ENCODE measurements at regions not wholly inside any gene's neighbourhood (a gene's known extent, or its start where the extent isn't known, plus 50 kb on each side); places are given as distances from the start of the nearest gene placed in this dataset.

GRCh38 chr5:34544403-34544802 lies 111.7 kb upstream of the RAI14 start:
- Histone ChIP-seq H3K27ac (ENCODE audit: low read length) (no peak overlapping the region), H3K4me3 (ENCODE audit: low read length in 2 of 2) (no peak overlapping the region), H3K4me1 (ENCODE audit: control insufficient read depth, insufficient read depth, low read length) (peaks cover 2% of the 10 kb centered on the region), H3K9ac (ENCODE audit: low read length in 2 of 2) (no peak overlapping the region), H3K27me3 (ENCODE audit: control insufficient read depth in 1 of 2, insufficient read depth in 2 of 2, low read length in 2 of 2) (no peaks in the 10 kb centered on the region), H3K9me3 (ENCODE audit: control insufficient read depth in 2 of 2, low read length in 2 of 2) (no peaks in the 10 kb centered on the region), H3K36me3 (ENCODE audit: control insufficient read depth in 2 of 2, insufficient read depth in 2 of 2, low read length in 2 of 2) (no peaks in the 10 kb centered on the region)

DNA sequence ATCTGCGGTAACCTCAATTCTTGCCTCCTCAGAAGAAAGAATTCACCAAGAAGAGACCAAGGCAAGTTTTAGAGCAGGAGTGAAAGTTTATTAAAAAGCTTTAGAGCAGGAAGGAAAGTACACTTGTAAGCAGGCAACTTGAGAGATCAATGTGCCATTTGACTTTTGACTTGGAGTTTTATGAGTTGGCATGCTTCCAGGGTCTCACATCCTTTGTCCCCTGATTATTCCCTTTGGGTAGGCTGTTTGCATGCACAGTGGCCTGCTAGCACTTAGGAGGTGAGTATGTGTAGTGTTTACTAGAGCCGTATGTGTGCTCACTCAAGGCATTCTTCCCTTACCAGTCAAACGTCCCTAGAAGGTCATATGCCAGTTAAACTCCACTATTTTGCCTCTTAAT lies 111.0 kb upstream of the RAI14 start:
- H3K27me3 ChIP-seq (ENCODE audit: control insufficient read depth in 1 of 2, insufficient read depth in 2 of 2, low read length in 2 of 2): no peaks in the 10 kb centered on the region
- no peak overlapping the region for H3K27ac ChIP-seq (ENCODE audit: low read length)
- no peaks in the 10 kb centered on the region for H3K36me3 ChIP-seq (ENCODE audit: control insufficient read depth in 2 of 2, insufficient read depth in 2 of 2, low read length in 2 of 2)
- H3K9me3 ChIP-seq (ENCODE audit: control insufficient read depth in 2 of 2, low read length in 2 of 2): no peaks in the 10 kb centered on the region
- H3K4me1 ChIP-seq (ENCODE audit: control insufficient read depth, insufficient read depth, low read length): peaks cover 2% of the 10 kb centered on the region
- no peak overlapping the region for H3K9ac ChIP-seq (ENCODE audit: low read length in 2 of 2)
- H3K4me3 ChIP-seq (ENCODE audit: low read length in 2 of 2): no peak overlapping the region

- Histone ChIP-seq H3K4me3 (ENCODE audit: low read length in 2 of 2) (no peak overlapping the region), H3K27me3 (ENCODE audit: control insufficient read depth in 1 of 2, insufficient read depth in 2 of 2, low read length in 2 of 2) (no peaks in the 10 kb centered on the region), H3K27ac (ENCODE audit: low read length) (no peak overlapping the region), H3K9me3 (ENCODE audit: control insufficient read depth in 2 of 2, low read length in 2 of 2) (no peaks in the 10 kb centered on the region), H3K4me1 (ENCODE audit: control insufficient read depth, insufficient read depth, low read length) (peaks cover 2% of the 10 kb centered on the region), H3K9ac (ENCODE audit: low read length in 2 of 2) (no peak overlapping the region), H3K36me3 (ENCODE audit: control insufficient read depth in 2 of 2, insufficient read depth in 2 of 2, low read length in 2 of 2) (no peaks in the 10 kb centered on the region)
Observed at GRCh38 chr5:34545626-34546025, 110.5 kb upstream of the RAI14 start.

- peaks cover 12% of the 10 kb centered on the region for H3K4me1 ChIP-seq (ENCODE audit: control insufficient read depth, insufficient read depth, low read length)
- no peak overlapping the region for H3K4me3 ChIP-seq (ENCODE audit: low read length in 2 of 2)
- no peaks in the 10 kb centered on the region for H3K9me3 ChIP-seq (ENCODE audit: control insufficient read depth in 2 of 2, low read length in 2 of 2)
- no peaks in the 10 kb centered on the region for H3K27me3 ChIP-seq (ENCODE audit: control insufficient read depth in 1 of 2, insufficient read depth in 2 of 2, low read length in 2 of 2)
- no peak overlapping the region for H3K9ac ChIP-seq (ENCODE audit: low read length in 2 of 2)
- no peak overlapping the region for H3K27ac ChIP-seq (ENCODE audit: low read length)
- H3K36me3 ChIP-seq (ENCODE audit: control insufficient read depth in 2 of 2, insufficient read depth in 2 of 2, low read length in 2 of 2): no peaks in the 10 kb centered on the region
Observed at GRCh38 chr5:34547300-34548085, 108.6 kb upstream of the RAI14 start.

GRCh38 chr5:34548086-34548403 lies 108.1 kb upstream of the RAI14 start:
- Histone ChIP-seq H3K27ac (ENCODE audit: low read length) (no peak overlapping the region), H3K27me3 (ENCODE audit: control insufficient read depth in 1 of 2, insufficient read depth in 2 of 2, low read length in 2 of 2) (no peaks in the 10 kb centered on the region), H3K36me3 (ENCODE audit: control insufficient read depth in 2 of 2, insufficient read depth in 2 of 2, low read length in 2 of 2) (no peaks in the 10 kb centered on the region)

GRCh38 chr5:34550247-34550646 lies 105.9 kb upstream of the RAI14 start:
- Histone ChIP-seq H3K36me3 (ENCODE audit: control insufficient read depth in 2 of 2, insufficient read depth in 2 of 2, low read length in 2 of 2) (no peaks in the 10 kb centered on the region), H3K4me3 (ENCODE audit: low read length in 2 of 2) (no peak overlapping the region), H3K27me3 (ENCODE audit: control insufficient read depth in 1 of 2, insufficient read depth in 2 of 2, low read length in 2 of 2) (no peaks in the 10 kb centered on the region), H3K9me3 (ENCODE audit: control insufficient read depth in 2 of 2, low read length in 2 of 2) (no peaks in the 10 kb centered on the region), H3K9ac (ENCODE audit: low read length in 2 of 2) (no peak overlapping the region), H3K4me1 (ENCODE audit: control insufficient read depth, insufficient read depth, low read length) (peaks cover 15% of the 10 kb centered on the region), H3K27ac (ENCODE audit: low read length) (no peak overlapping the region)

More at GRCh38 chr5:34548086-34548403, 108.1 kb upstream of the RAI14 start:
- Histone ChIP-seq H3K4me3 (ENCODE audit: low read length in 2 of 2) (no peak overlapping the region), H3K9ac (ENCODE audit: low read length in 2 of 2) (no peak overlapping the region), H3K9me3 (ENCODE audit: control insufficient read depth in 2 of 2, low read length in 2 of 2) (no peaks in the 10 kb centered on the region), H3K4me1 (ENCODE audit: control insufficient read depth, insufficient read depth, low read length) (peaks cover 15% of the 10 kb centered on the region)

GRCh38 chr5:34550964-34551363 lies 105.2 kb upstream of the RAI14 start:
- Histone ChIP-seq H3K4me1 (ENCODE audit: control insufficient read depth, insufficient read depth, low read length) (peaks cover 15% of the 10 kb centered on the region), H3K9me3 (ENCODE audit: control insufficient read depth in 2 of 2, low read length in 2 of 2) (no peaks in the 10 kb centered on the region), H3K27ac (ENCODE audit: low read length) (no peak overlapping the region), H3K9ac (ENCODE audit: low read length in 2 of 2) (no peak overlapping the region), H3K4me3 (ENCODE audit: low read length in 2 of 2) (no peak overlapping the region), H3K27me3 (ENCODE audit: control insufficient read depth in 1 of 2, insufficient read depth in 2 of 2, low read length in 2 of 2) (no peaks in the 10 kb centered on the region), H3K36me3 (ENCODE audit: control insufficient read depth in 2 of 2, insufficient read depth in 2 of 2, low read length in 2 of 2) (no peaks in the 10 kb centered on the region)

- Histone ChIP-seq H3K27me3 (ENCODE audit: control insufficient read depth in 1 of 2, insufficient read depth in 2 of 2, low read length in 2 of 2) (no peaks in the 10 kb centered on the region), H3K36me3 (ENCODE audit: control insufficient read depth in 2 of 2, insufficient read depth in 2 of 2, low read length in 2 of 2) (no peaks in the 10 kb centered on the region), H3K9me3 (ENCODE audit: control insufficient read depth in 2 of 2, low read length in 2 of 2) (no peaks in the 10 kb centered on the region), H3K27ac (ENCODE audit: low read length) (peak overlapping the region; percentile 81), H3K4me3 (ENCODE audit: low read length in 2 of 2) (no peak overlapping the region), H3K4me1 (ENCODE audit: control insufficient read depth, insufficient read depth, low read length) (peaks cover 15% of the 10 kb centered on the region), H3K9ac (ENCODE audit: low read length in 2 of 2) (no peak overlapping the region)
Observed at GRCh38 chr5:34551911-34552433, 104.2 kb upstream of the RAI14 start.

DNA sequence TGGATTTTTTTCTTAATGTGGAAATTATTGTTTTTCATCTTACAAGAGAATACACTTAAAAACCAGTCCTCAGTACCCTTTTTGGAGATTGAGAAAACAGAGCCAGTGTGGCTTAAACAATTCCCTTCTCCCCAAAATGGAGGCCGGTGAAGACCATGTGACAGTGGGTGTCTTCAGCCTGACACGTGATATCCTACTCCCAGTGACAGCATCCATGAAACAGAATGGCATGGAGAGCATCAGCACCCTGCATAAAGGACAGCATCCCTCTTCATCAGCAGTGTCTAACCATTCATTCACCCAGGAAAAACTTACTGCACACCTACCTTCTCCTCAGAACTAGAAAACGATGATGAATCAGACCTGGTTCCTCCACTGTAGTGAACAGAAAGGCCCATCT lies 103.4 kb upstream of the RAI14 start:
- Histone ChIP-seq H3K4me3 (ENCODE audit: low read length in 2 of 2) (no peak overlapping the region), H3K9me3 (ENCODE audit: control insufficient read depth in 2 of 2, low read length in 2 of 2) (no peaks in the 10 kb centered on the region), H3K9ac (ENCODE audit: low read length in 2 of 2) (no peak overlapping the region), H3K27ac (ENCODE audit: low read length) (peak overlapping the region; percentile 81), H3K4me1 (ENCODE audit: control insufficient read depth, insufficient read depth, low read length) (peaks cover 15% of the 10 kb centered on the region), H3K27me3 (ENCODE audit: control insufficient read depth in 1 of 2, insufficient read depth in 2 of 2, low read length in 2 of 2) (no peaks in the 10 kb centered on the region), H3K36me3 (ENCODE audit: control insufficient read depth in 2 of 2, insufficient read depth in 2 of 2, low read length in 2 of 2) (no peaks in the 10 kb centered on the region)

DNA sequence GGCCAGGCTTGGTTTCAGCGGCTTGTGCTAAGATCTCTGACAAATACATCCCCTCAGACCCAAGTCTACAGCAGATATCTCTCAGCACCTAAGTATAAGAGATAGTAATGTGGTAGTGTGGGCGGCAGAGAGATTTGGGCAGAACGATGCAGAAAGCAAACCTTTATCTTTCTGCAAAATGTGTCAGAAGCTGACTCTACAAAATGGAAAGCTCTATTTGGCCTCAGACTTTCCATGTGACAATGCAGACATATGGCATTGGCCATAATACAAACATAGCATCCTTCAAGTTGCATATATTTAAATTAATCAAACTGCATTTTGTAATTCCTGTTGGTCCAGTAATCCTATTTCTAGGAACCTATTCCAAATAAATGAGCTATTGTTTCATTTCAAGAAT lies 102.5 kb upstream of the RAI14 start:
- Histone ChIP-seq H3K36me3 (ENCODE audit: control insufficient read depth in 2 of 2, insufficient read depth in 2 of 2, low read length in 2 of 2) (no peaks in the 10 kb centered on the region), H3K9me3 (ENCODE audit: control insufficient read depth in 2 of 2, low read length in 2 of 2) (no peaks in the 10 kb centered on the region), H3K27ac (ENCODE audit: low read length) (no peak overlapping the region), H3K4me1 (ENCODE audit: control insufficient read depth, insufficient read depth, low read length) (peaks cover 15% of the 10 kb centered on the region), H3K4me3 (ENCODE audit: low read length in 2 of 2) (no peak overlapping the region), H3K27me3 (ENCODE audit: control insufficient read depth in 1 of 2, insufficient read depth in 2 of 2, low read length in 2 of 2) (no peaks in the 10 kb centered on the region), H3K9ac (ENCODE audit: low read length in 2 of 2) (no peak overlapping the region)

GRCh38 chr5:34554641-34555040 lies 101.5 kb upstream of the RAI14 start:
- no peak overlapping the region for H3K4me3 ChIP-seq (ENCODE audit: low read length in 2 of 2)
- H3K27me3 ChIP-seq (ENCODE audit: control insufficient read depth in 1 of 2, insufficient read depth in 2 of 2, low read length in 2 of 2): no peaks in the 10 kb centered on the region
- H3K27ac ChIP-seq (ENCODE audit: low read length): no peak overlapping the region

More at GRCh38 chr5:34554641-34555040, 101.5 kb upstream of the RAI14 start:
- H3K4me1 ChIP-seq (ENCODE audit: control insufficient read depth, insufficient read depth, low read length): peaks cover 13% of the 10 kb centered on the region
- no peaks in the 10 kb centered on the region for H3K9me3 ChIP-seq (ENCODE audit: control insufficient read depth in 2 of 2, low read length in 2 of 2)
- H3K36me3 ChIP-seq (ENCODE audit: control insufficient read depth in 2 of 2, insufficient read depth in 2 of 2, low read length in 2 of 2): no peaks in the 10 kb centered on the region
- H3K9ac ChIP-seq (ENCODE audit: low read length in 2 of 2): no peak overlapping the region
